ENCODE measurements at regions not wholly inside any gene's neighbourhood (a gene's known extent, or its start where the extent isn't known, plus 50 kb on each side); places are given as distances from the start of the nearest gene placed in this dataset.

GRCh38 chr20:52748285-52748932, 223.7 kb upstream of the TSHZ2 start:
- TF ChIP-seq CTCF (IDR thresholded peaks at IDR 0.05; ENCODE audit: low read depth, low read length): no peak
- no peak for TF ChIP-seq EZH2phosphoT487 (IDR thresholded peaks at IDR 0.05; ENCODE audit: low read depth)
